ENCODE measurements at regions not wholly inside any gene's neighbourhood (a gene's known extent, or its start where the extent isn't known, plus 50 kb on each side); places are given as distances from the start of the nearest gene placed in this dataset.

- TF ChIP-seq POLR2A (IDR thresholded peaks at IDR 0.05), result no peak
- no peak for TF ChIP-seq CTCF (IDR thresholded peaks at IDR 0.05)
- TF ChIP-seq POLR2AphosphoS5 (IDR thresholded peaks at IDR 0.05), result no peak
- Histone ChIP-seq H3K27ac (no peak overlapping the region), H3K4me1 (replicated peaks) (no peaks in the 10 kb centered on the region), H3K9me3 (no peaks in the 10 kb centered on the region), H3K4me3 (no peak overlapping the region), H3K27me3 (replicated peaks; ENCODE audit: insufficient read depth) (no peaks in the 10 kb centered on the region), H3K36me3 (no peaks in the 10 kb centered on the region)
- DNase-seq (ENCODE audit: low spot score), result no peak
- intact Hi-C loops (cut with DNase I), result no loop called here
- 41% methylated on average over 5 of the region's 5 CpGs for WGBS
These were observed 103.6 kb downstream of the C9orf152 start for GRCh38 chr9:110104261-110104809.

GRCh38 chr9:110105107-110105506 lies 102.9 kb downstream of the C9orf152 start:
- intact Hi-C loops (cut with DNase I), result no loop called here
- TF ChIP-seq POLR2A (IDR thresholded peaks at IDR 0.05) (no peak), POLR2AphosphoS5 (IDR thresholded peaks at IDR 0.05) (no peak), CTCF (IDR thresholded peaks at IDR 0.05) (no peak)
- Histone ChIP-seq H3K4me1 (replicated peaks) (no peaks in the 10 kb centered on the region), H3K36me3 (no peaks in the 10 kb centered on the region), H3K9me3 (no peaks in the 10 kb centered on the region), H3K4me3 (no peak overlapping the region), H3K27me3 (replicated peaks; ENCODE audit: insufficient read depth) (no peaks in the 10 kb centered on the region), H3K27ac (no peak overlapping the region)
- DNase-seq (ENCODE audit: low spot score), result no peak
- 33% methylated on average over 2 of the region's 2 CpGs for WGBS

- Histone ChIP-seq H3K4me3 (no peak overlapping the region), H3K27me3 (replicated peaks; ENCODE audit: insufficient read depth) (no peaks in the 10 kb centered on the region), H3K36me3 (no peaks in the 10 kb centered on the region), H3K4me1 (replicated peaks) (no peaks in the 10 kb centered on the region), H3K27ac (no peak overlapping the region), H3K9me3 (no peaks in the 10 kb centered on the region)
- TF ChIP-seq POLR2A (IDR thresholded peaks at IDR 0.05), result no peak
- no peak for TF ChIP-seq CTCF (IDR thresholded peaks at IDR 0.05)
- TF ChIP-seq POLR2AphosphoS5 (IDR thresholded peaks at IDR 0.05), result no peak
- 81% methylated on average over 2 of the region's 2 CpGs for WGBS
- DNase-seq (ENCODE audit: low spot score), result no peak
- intact Hi-C loops (cut with DNase I), result no loop called here
These were observed 101.3 kb downstream of the C9orf152 start for GRCh38 chr9:110106661-110107060.

- Histone ChIP-seq H3K27ac (no peak overlapping the region), H3K4me3 (no peak overlapping the region), H3K4me1 (replicated peaks) (no peaks in the 10 kb centered on the region), H3K27me3 (replicated peaks; ENCODE audit: insufficient read depth) (no peaks in the 10 kb centered on the region), H3K9me3 (no peaks in the 10 kb centered on the region), H3K36me3 (no peaks in the 10 kb centered on the region)
- TF ChIP-seq POLR2A (IDR thresholded peaks at IDR 0.05) (no peak), CTCF (IDR thresholded peaks at IDR 0.05) (no peak)
- 76% methylated on average over 7 of the region's 7 CpGs for WGBS
- no peak for DNase-seq (ENCODE audit: low spot score)
- intact Hi-C loops (cut with DNase I), result no loop called here
These were observed 98.4 kb downstream of the C9orf152 start for GRCh38 chr9:110109333-110110092.

- H3K27ac ChIP-seq, result no peak overlapping the region
- no peaks in the 10 kb centered on the region for H3K36me3 ChIP-seq
- 92% methylated on average over 2 of the region's 2 CpGs for WGBS
- DNase-seq (ENCODE audit: low spot score), result no peak
- no peaks in the 10 kb centered on the region for H3K27me3 ChIP-seq (replicated peaks; ENCODE audit: insufficient read depth)
- no peak for TF ChIP-seq POLR2AphosphoS5 (IDR thresholded peaks at IDR 0.05)
- no peak for TF ChIP-seq POLR2A (IDR thresholded peaks at IDR 0.05)
- no peak for TF ChIP-seq CTCF (IDR thresholded peaks at IDR 0.05)
- H3K9me3 ChIP-seq, result no peaks in the 10 kb centered on the region
- intact Hi-C loops (cut with DNase I), result no loop called here
- no peaks in the 10 kb centered on the region for H3K4me1 ChIP-seq (replicated peaks)
- no peak overlapping the region for H3K4me3 ChIP-seq
These were observed 97.8 kb downstream of the C9orf152 start for GRCh38 chr9:110110154-110110553.
